ENCODE measurements at regions not wholly inside any gene's neighbourhood (a gene's known extent, or its start where the extent isn't known, plus 50 kb on each side); places are given as distances from the start of the nearest gene placed in this dataset.

DNA sequence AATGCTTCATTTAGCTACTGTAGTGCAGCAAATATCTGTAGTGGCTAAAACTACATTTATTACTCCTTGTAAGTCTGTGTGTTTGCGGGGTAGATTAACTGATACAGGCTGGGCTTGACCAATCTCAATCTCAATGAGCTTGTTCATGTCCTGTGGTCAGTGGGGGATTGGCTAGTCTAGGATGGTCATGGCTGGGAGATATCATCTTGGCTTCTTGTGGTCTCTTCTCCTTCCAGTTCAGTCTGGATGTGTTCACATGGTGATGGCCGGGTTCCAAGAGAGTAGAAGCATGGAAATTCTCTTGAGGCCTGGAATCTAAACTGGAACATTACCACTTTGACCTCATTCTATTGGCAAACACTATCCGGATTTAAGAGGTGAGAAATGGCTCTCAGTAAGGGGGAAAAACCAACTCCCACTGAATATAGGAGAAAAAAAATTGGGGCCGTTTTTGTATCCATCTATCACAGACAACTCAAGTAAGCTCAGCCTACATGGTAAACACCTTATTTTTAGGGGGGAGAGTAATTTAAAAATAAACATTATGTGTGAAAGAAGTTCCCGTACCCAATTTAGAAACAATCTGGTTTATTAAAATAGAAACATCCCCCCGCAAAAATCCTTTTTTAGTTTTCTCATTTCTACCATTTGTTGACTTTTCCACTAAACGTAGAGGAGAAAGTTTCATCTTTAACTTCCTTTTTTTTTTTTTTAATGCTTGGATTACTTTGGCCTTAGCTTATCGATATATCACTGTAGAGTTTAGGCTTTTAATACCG, 284.9 kb upstream of the TBC1D5 start:
- TF ChIP-seq, protein P1, sequence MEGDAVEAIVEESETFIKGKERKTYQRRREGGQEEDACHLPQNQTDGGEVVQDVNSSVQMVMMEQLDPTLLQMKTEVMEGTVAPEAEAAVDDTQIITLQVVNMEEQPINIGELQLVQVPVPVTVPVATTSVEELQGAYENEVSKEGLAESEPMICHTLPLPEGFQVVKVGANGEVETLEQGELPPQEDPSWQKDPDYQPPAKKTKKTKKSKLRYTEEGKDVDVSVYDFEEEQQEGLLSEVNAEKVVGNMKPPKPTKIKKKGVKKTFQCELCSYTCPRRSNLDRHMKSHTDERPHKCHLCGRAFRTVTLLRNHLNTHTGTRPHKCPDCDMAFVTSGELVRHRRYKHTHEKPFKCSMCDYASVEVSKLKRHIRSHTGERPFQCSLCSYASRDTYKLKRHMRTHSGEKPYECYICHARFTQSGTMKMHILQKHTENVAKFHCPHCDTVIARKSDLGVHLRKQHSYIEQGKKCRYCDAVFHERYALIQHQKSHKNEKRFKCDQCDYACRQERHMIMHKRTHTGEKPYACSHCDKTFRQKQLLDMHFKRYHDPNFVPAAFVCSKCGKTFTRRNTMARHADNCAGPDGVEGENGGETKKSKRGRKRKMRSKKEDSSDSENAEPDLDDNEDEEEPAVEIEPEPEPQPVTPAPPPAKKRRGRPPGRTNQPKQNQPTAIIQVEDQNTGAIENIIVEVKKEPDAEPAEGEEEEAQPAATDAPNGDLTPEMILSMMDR (IDR thresholded peaks at IDR 0.05), result no peak
- TF ChIP-seq POLR2A (IDR thresholded peaks at IDR 0.05), result no peak

Measured in ovary (tissue), 3 donors.